ENCODE measurements at regions not wholly inside any gene's neighbourhood (a gene's known extent, or its start where the extent isn't known, plus 50 kb on each side); places are given as distances from the start of the nearest gene placed in this dataset.
A peak's percentile ranks its signal among the peaks of the same experiment; 100 is the strongest.
"Not testable (repeated sequence)": the region's sequence is repeated elsewhere in the genome, so short reads cannot be mapped to it uniquely, and the experiment has no call there.

GRCh38 chr15:57890351-57890750 lies 175.2 kb downstream of the ALDH1A2 start:
- Histone ChIP-seq H3K27ac (ENCODE audit: low read depth, low read length) (no peak overlapping the region), H3K9ac (ENCODE audit: low read depth in 1 of 3, low read length in 3 of 3) (no peak overlapping the region), H3K9me3 (ENCODE audit: control insufficient read depth in 3 of 3, low read length in 3 of 3) (no peaks in the 10 kb centered on the region), H3K4me3 (ENCODE audit: low read length in 3 of 3) (peak overlapping the region in 1 of 3 donors; percentile 5), H3K4me1 (ENCODE audit: control insufficient read depth in 3 of 3, insufficient read depth in 3 of 3, low read length in 3 of 3) (peaks cover 0 to 7% (median 0%) of the 10 kb centered on the region in 3 donors), H3K27me3 (ENCODE audit: control insufficient read depth in 3 of 3, insufficient read depth in 3 of 3, low read length in 3 of 3) (peaks cover 0 to 4% (median 0%) of the 10 kb centered on the region in 3 donors), H3K36me3 (ENCODE audit: control insufficient read depth in 3 of 3, insufficient read depth in 3 of 3, low read length in 3 of 3) (no peaks in the 10 kb centered on the region)

- no peaks in the 10 kb centered on the region for H3K36me3 ChIP-seq (ENCODE audit: control insufficient read depth in 3 of 3, insufficient read depth in 3 of 3, low read length in 3 of 3)
- no peak overlapping the region for H3K27ac ChIP-seq (ENCODE audit: low read depth, low read length)
- no peak overlapping the region for H3K4me3 ChIP-seq (ENCODE audit: low read length in 3 of 3)
- no peak overlapping the region for H3K9ac ChIP-seq (ENCODE audit: low read depth in 1 of 3, low read length in 3 of 3)
- peaks cover 0 to 7% (median 0%) of the 10 kb centered on the region in 3 donors for H3K4me1 ChIP-seq (ENCODE audit: control insufficient read depth in 3 of 3, insufficient read depth in 3 of 3, low read length in 3 of 3)
- no peaks in the 10 kb centered on the region for H3K9me3 ChIP-seq (ENCODE audit: control insufficient read depth in 3 of 3, low read length in 3 of 3)
- H3K27me3 ChIP-seq (ENCODE audit: control insufficient read depth in 3 of 3, insufficient read depth in 3 of 3, low read length in 3 of 3), result peaks cover 0 to 4% (median 0%) of the 10 kb centered on the region in 3 donors
Measured at GRCh38 chr15:57890878-57891277, 174.6 kb downstream of the ALDH1A2 start.

GRCh38 chr15:57892181-57892580 lies 173.3 kb downstream of the ALDH1A2 start:
- Histone ChIP-seq H3K27ac (ENCODE audit: low read depth, low read length) (no peak overlapping the region), H3K4me1 (ENCODE audit: control insufficient read depth in 3 of 3, insufficient read depth in 3 of 3, low read length in 3 of 3) (peaks cover 0 to 7% (median 0%) of the 10 kb centered on the region in 3 donors), H3K9me3 (ENCODE audit: control insufficient read depth in 3 of 3, low read length in 3 of 3) (no peaks in the 10 kb centered on the region), H3K9ac (ENCODE audit: low read depth in 1 of 3, low read length in 3 of 3) (no peak overlapping the region), H3K4me3 (ENCODE audit: low read length in 3 of 3) (no peak overlapping the region), H3K27me3 (ENCODE audit: control insufficient read depth in 3 of 3, insufficient read depth in 3 of 3, low read length in 3 of 3) (peaks cover 0 to 2% (median 0%) of the 10 kb centered on the region in 3 donors), H3K36me3 (ENCODE audit: control insufficient read depth in 3 of 3, insufficient read depth in 3 of 3, low read length in 3 of 3) (no peaks in the 10 kb centered on the region)

- no peak overlapping the region for H3K27ac ChIP-seq (ENCODE audit: low read depth, low read length)
- H3K9ac ChIP-seq (ENCODE audit: low read depth in 1 of 3, low read length in 3 of 3), result no peak overlapping the region
- peaks cover 0 to 2% (median 0%) of the 10 kb centered on the region in 3 donors for H3K27me3 ChIP-seq (ENCODE audit: control insufficient read depth in 3 of 3, insufficient read depth in 3 of 3, low read length in 3 of 3)
- H3K4me1 ChIP-seq (ENCODE audit: control insufficient read depth in 3 of 3, insufficient read depth in 3 of 3, low read length in 3 of 3), result peaks cover 0 to 7% (median 0%) of the 10 kb centered on the region in 3 donors
- no peaks in the 10 kb centered on the region for H3K36me3 ChIP-seq (ENCODE audit: control insufficient read depth in 3 of 3, insufficient read depth in 3 of 3, low read length in 3 of 3)
- no peaks in the 10 kb centered on the region for H3K9me3 ChIP-seq (ENCODE audit: control insufficient read depth in 3 of 3, low read length in 3 of 3)
- H3K4me3 ChIP-seq (ENCODE audit: low read length in 3 of 3), result no peak overlapping the region
Measured at GRCh38 chr15:57893040-57893439, 172.5 kb downstream of the ALDH1A2 start.

- no peaks in the 10 kb centered on the region for H3K27me3 ChIP-seq (ENCODE audit: control insufficient read depth in 3 of 3, insufficient read depth in 3 of 3, low read length in 3 of 3)
Measured at GRCh38 chr15:57895291-57895690, 170.2 kb downstream of the ALDH1A2 start.

GRCh38 chr15:57896114-57896513 lies 169.4 kb downstream of the ALDH1A2 start:
- H3K27ac ChIP-seq (ENCODE audit: low read depth, low read length), result no peak overlapping the region
- H3K36me3 ChIP-seq (ENCODE audit: control insufficient read depth in 3 of 3, insufficient read depth in 3 of 3, low read length in 3 of 3), result no peaks in the 10 kb centered on the region
- no peak overlapping the region for H3K4me3 ChIP-seq (ENCODE audit: low read length in 3 of 3)
- H3K27me3 ChIP-seq (ENCODE audit: control insufficient read depth in 3 of 3, insufficient read depth in 3 of 3, low read length in 3 of 3), result no peaks in the 10 kb centered on the region
- no peaks in the 10 kb centered on the region for H3K9me3 ChIP-seq (ENCODE audit: control insufficient read depth in 3 of 3, low read length in 3 of 3)
- no peak overlapping the region for H3K9ac ChIP-seq (ENCODE audit: low read depth in 1 of 3, low read length in 3 of 3)
- no peaks in the 10 kb centered on the region for H3K4me1 ChIP-seq (ENCODE audit: control insufficient read depth in 3 of 3, insufficient read depth in 3 of 3, low read length in 3 of 3)

More at GRCh38 chr15:57895291-57895690, 170.2 kb downstream of the ALDH1A2 start:
- Histone ChIP-seq H3K9me3 (ENCODE audit: control insufficient read depth in 3 of 3, low read length in 3 of 3) (no peaks in the 10 kb centered on the region), H3K9ac (ENCODE audit: low read depth in 1 of 3, low read length in 3 of 3) (no peak overlapping the region), H3K27ac (ENCODE audit: low read depth, low read length) (no peak overlapping the region), H3K4me3 (ENCODE audit: low read length in 3 of 3) (no peak overlapping the region), H3K4me1 (ENCODE audit: control insufficient read depth in 3 of 3, insufficient read depth in 3 of 3, low read length in 3 of 3) (peaks cover 0 to 2% (median 0%) of the 10 kb centered on the region in 3 donors), H3K36me3 (ENCODE audit: control insufficient read depth in 3 of 3, insufficient read depth in 3 of 3, low read length in 3 of 3) (no peaks in the 10 kb centered on the region)

- H3K4me1 ChIP-seq (ENCODE audit: control insufficient read depth in 3 of 3, insufficient read depth in 3 of 3, low read length in 3 of 3); H3K36me3 ChIP-seq (ENCODE audit: control insufficient read depth in 3 of 3, insufficient read depth in 3 of 3, low read length in 3 of 3); H3K9me3 ChIP-seq (ENCODE audit: control insufficient read depth in 3 of 3, low read length in 3 of 3); H3K27ac ChIP-seq (ENCODE audit: low read depth, low read length); H3K9ac ChIP-seq (ENCODE audit: low read depth in 1 of 3, low read length in 3 of 3); H3K4me3 ChIP-seq (ENCODE audit: low read length in 3 of 3); H3K27me3 ChIP-seq (ENCODE audit: control insufficient read depth in 3 of 3, insufficient read depth in 3 of 3, low read length in 3 of 3): not testable (repeated sequence)
Measured at GRCh38 chr15:57896899-57897298, 168.6 kb downstream of the ALDH1A2 start.

GRCh38 chr15:57897870-57898269 lies 167.6 kb downstream of the ALDH1A2 start:
- Histone ChIP-seq H3K4me1 (ENCODE audit: control insufficient read depth in 3 of 3, insufficient read depth in 3 of 3, low read length in 3 of 3) (no peaks in the 10 kb centered on the region), H3K4me3 (ENCODE audit: low read length in 3 of 3) (no peak overlapping the region), H3K9me3 (ENCODE audit: control insufficient read depth in 3 of 3, low read length in 3 of 3) (no peaks in the 10 kb centered on the region), H3K27me3 (ENCODE audit: control insufficient read depth in 3 of 3, insufficient read depth in 3 of 3, low read length in 3 of 3) (no peaks in the 10 kb centered on the region), H3K9ac (ENCODE audit: low read depth in 1 of 3, low read length in 3 of 3) (no peak overlapping the region), H3K36me3 (ENCODE audit: control insufficient read depth in 3 of 3, insufficient read depth in 3 of 3, low read length in 3 of 3) (no peaks in the 10 kb centered on the region), H3K27ac (ENCODE audit: low read depth, low read length) (no peak overlapping the region)

GRCh38 chr15:57902155-57902554 lies 163.4 kb downstream of the ALDH1A2 start:
- peaks cover 0 to 3% (median 0%) of the 10 kb centered on the region in 3 donors for H3K27me3 ChIP-seq (ENCODE audit: control insufficient read depth in 3 of 3, insufficient read depth in 3 of 3, low read length in 3 of 3)
- H3K9me3 ChIP-seq (ENCODE audit: control insufficient read depth in 3 of 3, low read length in 3 of 3), result no peaks in the 10 kb centered on the region
- H3K9ac ChIP-seq (ENCODE audit: low read depth in 1 of 3, low read length in 3 of 3), result no peak overlapping the region
- no peaks in the 10 kb centered on the region for H3K4me1 ChIP-seq (ENCODE audit: control insufficient read depth in 3 of 3, insufficient read depth in 3 of 3, low read length in 3 of 3)
- H3K27ac ChIP-seq (ENCODE audit: low read depth, low read length), result no peak overlapping the region
- no peak overlapping the region for H3K4me3 ChIP-seq (ENCODE audit: low read length in 3 of 3)
- no peaks in the 10 kb centered on the region for H3K36me3 ChIP-seq (ENCODE audit: control insufficient read depth in 3 of 3, insufficient read depth in 3 of 3, low read length in 3 of 3)
